Stimulated activated memory B cell treated with anti-CD40 and anti-IgM and Interleukin-4, amounts not matched to agents 10 μg/mL and 1 μg/mL and 100 μg/mL, for 72 hours (primary cell): ENCODE measurements at regions not wholly inside any gene's neighbourhood (a gene's known extent, or its start where the extent isn't known, plus 50 kb on each side); places are given as distances from the start of the nearest gene placed in this dataset.
"Not testable (repeated sequence)": the region's sequence is repeated elsewhere in the genome, so short reads cannot be mapped to it uniquely, and the experiment has no call there.

Source experiments
- ATAC-seq: fragments of 150-1000 bp; cut with Tn5 transposase; 2 replicates; pipeline ENCODE4 v1.10.0; 2021
- H3K27ac Mint-ChIP-seq: one replicate; pipeline ENCODE4 v1.8.0; 2022; ENCODE audit warnings: mild to moderate bottlenecking, mixed read lengths
- H3K27me3 Mint-ChIP-seq: one replicate; pipeline ENCODE4 v1.8.0; 2022; ENCODE audit warnings: mixed read lengths
- H3K36me3 Mint-ChIP-seq: one replicate; pipeline ENCODE4 v1.8.0; 2022; ENCODE audit warnings: mixed read lengths
- H3K4me1 Mint-ChIP-seq: one replicate; pipeline ENCODE4 v1.8.0; 2022; ENCODE audit warnings: mixed read lengths
- H3K4me3 Mint-ChIP-seq: one replicate; pipeline ENCODE4 v1.8.0; 2022; ENCODE audit warnings: mild to moderate bottlenecking, moderate library complexity, mixed read lengths
- H3K9me3 Mint-ChIP-seq: one replicate; pipeline ENCODE4 v1.8.0; 2022; ENCODE audit warnings: mixed read lengths

DNA sequence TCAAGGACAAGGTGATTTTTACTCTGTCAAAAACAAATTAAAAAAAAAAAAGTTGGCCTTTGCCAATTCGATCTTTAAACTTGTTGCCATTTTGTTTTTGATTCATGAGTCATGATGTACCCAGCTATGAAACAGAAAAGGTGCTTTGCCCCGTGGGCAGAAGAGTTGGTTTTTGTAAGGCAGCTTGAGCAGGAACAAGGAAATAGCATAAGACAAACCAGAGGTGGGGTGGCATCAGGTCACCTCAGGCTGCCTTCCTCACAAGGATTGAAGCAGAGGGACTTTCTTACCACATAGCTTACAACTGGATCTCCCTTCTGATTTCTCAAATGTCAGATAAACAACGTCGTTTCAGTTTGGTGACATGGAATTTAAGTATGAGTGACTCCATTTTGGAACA, 123.8 kb downstream of the ARL4C start:
- Mint-ChIP-seq H3K4me3 (no peak overlapping the region), H3K27ac (no peak overlapping the region), H3K27me3 (peaks cover 12% of the 10 kb centered on the region), H3K9me3 (no peaks in the 10 kb centered on the region), H3K4me1 (peaks cover 17% of the 10 kb centered on the region), H3K36me3 (no peaks in the 10 kb centered on the region)
- ATAC-seq = no peak

- no peak overlapping the region for H3K4me3 Mint-ChIP-seq
- peaks cover 18% of the 10 kb centered on the region for H3K4me1 Mint-ChIP-seq
- H3K36me3 Mint-ChIP-seq = no peaks in the 10 kb centered on the region
- no peak for ATAC-seq
- no peak overlapping the region for H3K27ac Mint-ChIP-seq
- peaks cover 7% of the 10 kb centered on the region for H3K27me3 Mint-ChIP-seq
- no peaks in the 10 kb centered on the region for H3K9me3 Mint-ChIP-seq
Measured at GRCh38 chr2:234372506-234372905, 124.4 kb downstream of the ARL4C start.

DNA sequence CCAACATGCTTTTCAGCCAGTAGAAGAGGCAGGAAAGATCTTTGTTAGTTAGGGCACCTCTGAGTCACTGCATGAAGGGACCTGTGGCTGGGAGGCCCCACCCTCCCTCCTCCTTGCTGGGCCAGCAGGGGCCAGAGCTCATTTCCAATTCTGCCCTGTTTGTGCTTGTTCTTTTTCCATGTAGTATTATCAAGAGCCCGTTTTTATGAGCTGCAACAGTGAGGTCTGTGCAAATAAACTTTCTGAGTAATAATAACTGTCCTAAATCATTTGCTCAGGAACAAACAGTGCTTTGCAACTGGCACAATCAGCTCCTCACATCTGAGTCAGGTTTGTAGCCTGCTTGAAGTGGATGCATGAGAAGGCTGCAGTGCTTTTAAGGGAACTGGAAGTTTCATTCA, 128.0 kb downstream of the ARL4C start:
- H3K4me1 Mint-ChIP-seq = peaks cover 11% of the 10 kb centered on the region
- ATAC-seq = no peak

DNA sequence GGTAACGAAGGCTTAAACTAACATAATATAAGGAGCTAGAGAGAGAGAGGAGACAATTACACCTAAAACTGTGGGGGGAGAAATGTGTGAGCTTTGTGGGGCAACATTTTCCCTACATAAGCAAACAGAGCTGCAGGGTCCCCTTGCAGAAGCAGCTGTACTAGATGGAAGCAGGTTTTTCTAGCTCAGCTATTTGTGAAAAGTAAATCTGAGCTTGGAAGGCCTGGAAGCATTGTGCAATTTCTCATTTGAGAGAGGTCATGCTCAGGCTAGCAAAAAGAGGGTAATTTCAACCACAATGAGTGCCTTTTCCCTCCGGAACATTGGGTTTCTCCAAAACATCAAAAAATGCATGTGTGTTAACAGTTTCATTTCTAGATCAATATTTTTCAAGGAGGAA, 130.0 kb downstream of the ARL4C start:
- Mint-ChIP-seq H3K27ac (no peak overlapping the region), H3K9me3 (no peaks in the 10 kb centered on the region), H3K27me3 (peaks cover 8% of the 10 kb centered on the region), H3K4me3 (no peak overlapping the region), H3K36me3 (no peaks in the 10 kb centered on the region), H3K4me1 (peaks cover 18% of the 10 kb centered on the region)
- ATAC-seq = no peak

More for the DNA sequence above, 128.0 kb downstream of the ARL4C start:
- Mint-ChIP-seq H3K27ac (no peak overlapping the region), H3K4me3 (no peak overlapping the region), H3K9me3 (no peaks in the 10 kb centered on the region), H3K27me3 (peaks cover 8% of the 10 kb centered on the region), H3K36me3 (no peaks in the 10 kb centered on the region)

GRCh38 chr2:234364661-234365060, 132.2 kb downstream of the ARL4C start:
- Mint-ChIP-seq H3K4me3 (no peak overlapping the region), H3K36me3 (no peaks in the 10 kb centered on the region), H3K27ac (no peak overlapping the region), H3K9me3 (no peaks in the 10 kb centered on the region), H3K4me1 (peaks cover 18% of the 10 kb centered on the region), H3K27me3 (peaks cover 14% of the 10 kb centered on the region)
- ATAC-seq = no peak

DNA sequence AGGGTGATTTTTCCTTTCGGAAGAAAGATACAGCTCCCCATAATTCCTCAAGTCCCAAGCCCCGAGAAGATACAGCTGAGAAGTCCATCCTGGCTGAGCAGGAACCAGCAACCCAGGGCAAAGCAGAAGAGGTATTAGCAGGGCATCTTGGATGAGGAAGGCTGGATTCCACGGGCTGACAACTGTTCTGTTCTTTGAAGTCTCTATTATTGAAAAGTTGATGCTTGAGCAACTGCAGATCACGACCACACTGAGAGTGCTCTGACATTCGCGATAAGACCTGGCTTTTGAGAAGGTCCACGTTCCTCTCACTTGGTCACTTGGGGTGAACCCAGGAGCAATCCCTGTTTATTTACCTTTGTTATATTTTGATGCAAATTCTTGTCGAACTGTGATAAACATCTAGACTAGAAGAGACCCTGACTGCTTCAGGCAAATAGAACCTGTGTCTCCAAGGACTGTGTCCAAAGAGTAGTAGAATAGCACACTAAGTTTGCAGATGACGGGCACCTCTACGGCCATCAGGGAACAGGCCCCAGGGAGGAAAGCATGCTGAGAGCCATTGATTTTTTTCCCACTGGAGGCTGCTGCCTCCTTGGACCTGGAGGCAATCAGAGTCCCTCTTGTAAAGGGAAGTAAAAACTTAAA, 133.1 kb downstream of the ARL4C start:
- ATAC-seq = no peak
- peaks cover 5% of the 10 kb centered on the region for H3K9me3 Mint-ChIP-seq
- H3K4me3 Mint-ChIP-seq = no peak overlapping the region
- peaks cover 14% of the 10 kb centered on the region for H3K4me1 Mint-ChIP-seq
- peaks cover 6% of the 10 kb centered on the region for H3K36me3 Mint-ChIP-seq
- H3K27ac Mint-ChIP-seq = no peak overlapping the region
- peaks cover 14% of the 10 kb centered on the region for H3K27me3 Mint-ChIP-seq

DNA sequence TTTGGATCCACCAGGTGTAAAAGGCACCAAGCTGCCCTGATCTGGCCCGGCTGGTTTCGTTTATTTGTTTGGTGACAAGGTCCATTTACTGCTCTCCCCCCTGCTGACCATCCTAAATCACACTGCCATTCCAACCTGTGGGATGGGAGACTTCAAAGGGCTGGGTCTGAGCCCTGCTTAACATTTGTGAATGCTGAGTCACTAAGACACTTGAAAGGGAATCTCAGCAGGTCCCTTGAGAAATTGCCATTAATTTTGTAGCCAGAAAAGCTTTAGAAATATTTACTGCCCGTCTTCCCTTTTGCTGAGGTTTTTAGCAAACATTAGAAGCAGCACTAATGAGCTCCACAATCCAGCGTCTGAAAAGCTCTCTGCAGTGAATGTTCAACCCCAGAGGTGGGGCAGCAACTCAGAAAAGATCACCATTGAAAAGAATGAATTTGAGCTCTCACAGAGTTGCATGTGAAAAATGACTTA, 133.8 kb downstream of the ARL4C start:
- Mint-ChIP-seq H3K27me3 (peaks cover 14% of the 10 kb centered on the region), H3K4me1 (peaks cover 7% of the 10 kb centered on the region), H3K4me3 (no peak overlapping the region), H3K36me3 (peaks cover 7% of the 10 kb centered on the region), H3K9me3 (peaks cover 12% of the 10 kb centered on the region), H3K27ac (peak overlapping the region; percentile 42)
- no peak for ATAC-seq

GRCh38 chr2:234360313-234360975, 136.4 kb downstream of the ARL4C start:
- H3K9me3 Mint-ChIP-seq = peaks cover 12% of the 10 kb centered on the region
- not testable (repeated sequence) for H3K4me3 Mint-ChIP-seq

DNA sequence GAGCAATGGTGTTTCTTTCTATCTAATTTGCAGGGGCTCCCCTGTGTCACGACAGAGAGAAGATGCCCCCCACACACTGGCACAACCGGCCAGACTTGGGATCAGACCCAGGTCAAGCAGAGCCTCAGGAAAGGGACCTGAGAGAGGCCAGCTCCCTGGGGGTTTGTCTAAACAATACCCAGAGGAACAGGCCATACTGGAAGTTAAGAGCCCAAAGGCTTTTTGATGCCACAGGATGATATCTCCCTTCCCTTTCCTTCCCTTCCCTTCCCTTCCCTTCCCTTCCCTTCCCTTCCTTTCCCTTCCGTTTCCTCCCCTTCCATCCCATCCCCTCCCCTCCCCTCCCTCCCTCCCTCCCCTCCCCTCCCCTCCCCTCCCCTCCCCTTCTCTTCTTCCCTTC, 139.2 kb downstream of the ARL4C start:
- ATAC-seq = no peak
- Mint-ChIP-seq H3K27ac (no peak overlapping the region), H3K4me3 (no peak overlapping the region), H3K9me3 (peaks cover 12% of the 10 kb centered on the region), H3K4me1 (peaks cover 19% of the 10 kb centered on the region), H3K36me3 (peaks cover 11% of the 10 kb centered on the region), H3K27me3 (peaks cover 6% of the 10 kb centered on the region)

More at GRCh38 chr2:234360313-234360975, 136.4 kb downstream of the ARL4C start:
- not testable (repeated sequence) for H3K36me3 Mint-ChIP-seq, ATAC-seq, H3K27ac Mint-ChIP-seq
- peaks cover 14% of the 10 kb centered on the region for H3K27me3 Mint-ChIP-seq
- H3K4me1 Mint-ChIP-seq = peaks cover 14% of the 10 kb centered on the region

- peaks cover 6% of the 10 kb centered on the region for H3K27me3 Mint-ChIP-seq
- peaks cover 12% of the 10 kb centered on the region for H3K9me3 Mint-ChIP-seq
- no peak for ATAC-seq
- H3K4me3 Mint-ChIP-seq = no peak overlapping the region
- H3K36me3 Mint-ChIP-seq = peaks cover 15% of the 10 kb centered on the region
- peak overlapping the region; percentile 60 for H3K27ac Mint-ChIP-seq
- peaks cover 19% of the 10 kb centered on the region for H3K4me1 Mint-ChIP-seq
Measured at GRCh38 chr2:234355808-234356365, 141.0 kb downstream of the ARL4C start.

DNA sequence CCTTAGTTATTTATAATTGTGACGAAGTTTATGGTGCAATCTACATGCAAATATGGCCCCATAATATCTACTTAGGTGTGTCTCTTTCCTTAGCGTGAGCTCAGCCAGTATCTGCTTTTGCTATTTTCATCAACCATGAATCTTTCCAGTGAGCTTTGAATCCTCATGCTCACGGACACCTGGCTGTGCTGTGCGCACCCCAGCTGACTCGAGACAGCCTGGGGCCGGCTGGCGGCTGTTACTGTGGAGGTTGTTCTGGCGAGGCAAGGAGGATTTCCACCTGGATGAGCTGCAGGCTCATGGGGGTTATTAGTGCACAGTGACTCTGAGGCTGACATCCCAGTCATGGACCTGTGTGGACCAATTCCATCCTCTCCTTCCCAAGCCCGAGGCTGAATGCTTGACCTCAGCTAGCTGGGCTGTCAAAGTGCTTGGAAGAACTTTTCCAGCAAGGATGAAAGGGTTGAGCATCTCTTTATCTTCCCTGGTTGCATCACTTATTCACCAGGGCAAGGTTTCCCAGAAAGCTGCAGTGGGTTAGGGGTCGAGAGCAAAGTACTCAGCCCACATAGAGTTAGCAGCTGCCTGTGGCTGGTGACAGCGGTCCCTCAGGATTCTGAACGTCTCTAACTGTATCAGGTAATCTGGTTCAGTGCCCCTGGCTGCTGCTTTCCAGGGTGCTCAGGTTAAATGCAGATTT, 141.7 kb downstream of the ARL4C start:
- Mint-ChIP-seq H3K27ac (peak overlapping the region; percentile 60), H3K9me3 (peaks cover 12% of the 10 kb centered on the region), H3K4me3 (no peak overlapping the region), H3K4me1 (peaks cover 19% of the 10 kb centered on the region), H3K36me3 (peaks cover 15% of the 10 kb centered on the region), H3K27me3 (no peaks in the 10 kb centered on the region)
- peak; percentile 74 for ATAC-seq

- H3K36me3 Mint-ChIP-seq = peaks cover 9% of the 10 kb centered on the region
- no peaks in the 10 kb centered on the region for H3K9me3 Mint-ChIP-seq
- no peak for ATAC-seq
- no peak overlapping the region for H3K4me3 Mint-ChIP-seq
- H3K27me3 Mint-ChIP-seq = no peaks in the 10 kb centered on the region
- peaks cover 27% of the 10 kb centered on the region for H3K4me1 Mint-ChIP-seq
- no peak overlapping the region for H3K27ac Mint-ChIP-seq
Measured at GRCh38 chr2:234352270-234352669, 144.6 kb downstream of the ARL4C start.

DNA sequence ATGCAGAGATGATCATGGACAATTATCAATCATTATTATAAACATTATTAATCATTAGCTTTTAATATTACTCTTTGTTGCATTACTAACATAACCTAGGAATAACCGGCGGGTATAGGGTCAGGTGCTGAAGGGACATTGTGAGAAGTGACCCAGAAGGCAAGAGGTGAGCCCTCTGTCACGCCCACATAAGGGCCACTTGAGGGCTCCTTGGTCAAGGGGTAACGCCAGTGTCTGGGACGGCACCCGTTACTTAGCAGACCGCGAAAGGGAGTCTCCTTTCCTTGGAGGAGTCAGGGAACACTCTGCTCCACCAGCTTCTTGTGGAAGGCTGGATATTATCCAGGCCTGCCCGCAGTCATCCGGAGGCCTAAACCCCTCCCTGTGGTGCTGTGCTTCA, 145.0 kb downstream of the ARL4C start:
- H3K9me3 Mint-ChIP-seq = not testable (repeated sequence)
- peaks cover 27% of the 10 kb centered on the region for H3K4me1 Mint-ChIP-seq

GRCh38 chr2:234348081-234348480, 148.8 kb downstream of the ARL4C start:
- no peak overlapping the region for H3K4me3 Mint-ChIP-seq
- no peak for ATAC-seq
- peaks cover 12% of the 10 kb centered on the region for H3K27me3 Mint-ChIP-seq
- no peak overlapping the region for H3K27ac Mint-ChIP-seq
- H3K9me3 Mint-ChIP-seq = no peaks in the 10 kb centered on the region
- H3K36me3 Mint-ChIP-seq = peaks cover 9% of the 10 kb centered on the region
- H3K4me1 Mint-ChIP-seq = peaks cover 19% of the 10 kb centered on the region

More for the DNA sequence above, 145.0 kb downstream of the ARL4C start:
- not testable (repeated sequence) for ATAC-seq, H3K4me3 Mint-ChIP-seq, H3K27me3 Mint-ChIP-seq, H3K36me3 Mint-ChIP-seq, H3K27ac Mint-ChIP-seq

DNA sequence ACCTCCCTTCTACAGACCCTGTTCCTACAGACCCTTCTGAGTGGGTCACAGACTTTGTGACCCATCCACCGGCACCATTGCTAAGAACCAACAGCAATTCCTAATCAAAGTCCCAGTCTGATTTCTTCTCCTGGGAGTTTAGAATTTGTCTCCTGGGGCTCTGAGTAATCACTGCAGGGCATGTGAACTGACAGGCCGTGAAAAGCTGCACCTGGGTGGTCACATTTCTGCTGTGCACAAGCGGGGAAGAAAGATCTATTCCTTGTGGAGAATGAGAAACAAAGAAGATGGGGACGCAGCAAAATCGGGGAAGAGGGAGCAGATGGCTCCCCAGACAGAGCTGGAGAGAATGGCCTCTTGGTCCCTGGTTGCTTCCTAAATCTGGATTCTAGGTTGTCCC, 151.0 kb downstream of the ARL4C start:
- Mint-ChIP-seq H3K27me3 (peaks cover 12% of the 10 kb centered on the region), H3K4me1 (peaks cover 19% of the 10 kb centered on the region), H3K4me3 (no peak overlapping the region), H3K27ac (no peak overlapping the region), H3K36me3 (no peaks in the 10 kb centered on the region), H3K9me3 (no peaks in the 10 kb centered on the region)
- ATAC-seq = no peak
